PC-9 (cell line): ENCODE measurements at regions not wholly inside any gene's neighbourhood (a gene's known extent, or its start where the extent isn't known, plus 50 kb on each side); places are given as distances from the start of the nearest gene placed in this dataset.

Experiments used
- CTCF ChIP-seq: fragments of 200-600 bp; sonication (generic); conservative IDR thresholded peaks from 2 replicates; pipeline ENCODE4 v1.6.1; 2017; ENCODE audit warnings: mixed run types, antibody characterized with exemption, mild to moderate bottlenecking, moderate library complexity
- EZH2 ChIP-seq: fragments of 200-600 bp; sonication (generic); IDR thresholded peaks from 2 replicates; pipeline ENCODE4 v1.8.0; 2017; ENCODE audit warnings: antibody characterized with exemption, low read depth

- TF ChIP-seq CTCF (no peak), EZH2 (no peak)
These were observed 84.3 kb upstream of the WDR1 start for GRCh38 chr4:10200869-10201268.
